AG09309 (cell line): ENCODE measurements at regions not wholly inside any gene's neighbourhood (a gene's known extent, or its start where the extent isn't known, plus 50 kb on each side); places are given as distances from the start of the nearest gene placed in this dataset.

Source experiments
- DNase-seq: peaks from one replicate; pipeline ENCODE4 v3.0.0-alpha.2; 2010; ENCODE audit warnings: low read depth
- H3K4me3 ChIP-seq: 2 replicates; pipeline ENCODE4 v1.5.1; 2011; ENCODE audit warnings: mild to moderate bottlenecking, low read depth, low read length, moderate library complexity; ENCODE audit not compliant: control insufficient read depth
- TF ChIP-seq, protein P1 (sequence below): IDR thresholded peaks from 2 replicates; pipeline ENCODE4 v1.5.1; 2011; ENCODE audit warnings: mild to moderate bottlenecking, low read depth, low read length, inconsistent platforms; ENCODE audit not compliant: insufficient read depth, control insufficient read depth; ENCODE audit errors: missing control alignments

DNA sequence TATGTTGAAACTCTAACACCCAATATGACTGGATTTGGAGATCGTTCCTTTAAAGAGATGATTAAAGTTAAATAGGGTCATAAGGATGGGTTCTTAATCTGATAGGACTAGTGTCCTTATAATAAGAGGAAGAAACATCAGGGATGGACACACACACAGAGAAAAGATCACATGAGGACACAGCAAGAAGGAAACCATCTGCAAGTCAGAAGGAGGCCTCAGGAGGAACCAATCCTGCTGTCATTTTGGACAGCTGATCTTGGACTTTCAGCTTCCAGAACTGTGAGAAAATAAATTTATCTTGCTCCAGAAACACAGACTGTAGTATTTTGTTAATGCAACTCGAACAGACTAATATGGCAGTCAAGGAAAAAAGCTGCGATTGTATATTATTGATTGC is 631.5 kb downstream of the PCDH7 start:
- H3K4me3 ChIP-seq = no peak overlapping the region
- TF ChIP-seq, protein P1, sequence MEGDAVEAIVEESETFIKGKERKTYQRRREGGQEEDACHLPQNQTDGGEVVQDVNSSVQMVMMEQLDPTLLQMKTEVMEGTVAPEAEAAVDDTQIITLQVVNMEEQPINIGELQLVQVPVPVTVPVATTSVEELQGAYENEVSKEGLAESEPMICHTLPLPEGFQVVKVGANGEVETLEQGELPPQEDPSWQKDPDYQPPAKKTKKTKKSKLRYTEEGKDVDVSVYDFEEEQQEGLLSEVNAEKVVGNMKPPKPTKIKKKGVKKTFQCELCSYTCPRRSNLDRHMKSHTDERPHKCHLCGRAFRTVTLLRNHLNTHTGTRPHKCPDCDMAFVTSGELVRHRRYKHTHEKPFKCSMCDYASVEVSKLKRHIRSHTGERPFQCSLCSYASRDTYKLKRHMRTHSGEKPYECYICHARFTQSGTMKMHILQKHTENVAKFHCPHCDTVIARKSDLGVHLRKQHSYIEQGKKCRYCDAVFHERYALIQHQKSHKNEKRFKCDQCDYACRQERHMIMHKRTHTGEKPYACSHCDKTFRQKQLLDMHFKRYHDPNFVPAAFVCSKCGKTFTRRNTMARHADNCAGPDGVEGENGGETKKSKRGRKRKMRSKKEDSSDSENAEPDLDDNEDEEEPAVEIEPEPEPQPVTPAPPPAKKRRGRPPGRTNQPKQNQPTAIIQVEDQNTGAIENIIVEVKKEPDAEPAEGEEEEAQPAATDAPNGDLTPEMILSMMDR = no peak
- no peak for DNase-seq

DNA sequence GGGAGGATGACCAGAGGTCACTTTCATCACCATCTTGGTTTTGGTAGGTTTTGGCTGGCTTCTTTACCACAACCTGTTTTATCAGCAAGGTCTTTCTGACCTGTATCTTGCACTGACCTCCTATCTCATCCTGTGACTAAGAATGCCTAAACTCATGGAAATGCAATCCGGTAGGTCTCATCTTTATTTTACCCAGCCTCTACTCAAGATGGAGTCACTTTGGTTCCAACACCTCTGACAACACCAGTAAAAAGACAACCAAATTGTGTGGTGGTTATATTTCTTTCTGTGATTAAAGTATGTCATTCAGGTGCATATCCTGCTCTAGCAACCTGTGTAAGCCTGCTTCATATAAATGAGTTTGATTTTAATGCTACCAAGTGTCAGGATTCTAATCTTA is 636.7 kb downstream of the PCDH7 start:
- DNase-seq = no peak
- TF ChIP-seq, protein P1 = no peak
- no peak overlapping the region for H3K4me3 ChIP-seq

DNA sequence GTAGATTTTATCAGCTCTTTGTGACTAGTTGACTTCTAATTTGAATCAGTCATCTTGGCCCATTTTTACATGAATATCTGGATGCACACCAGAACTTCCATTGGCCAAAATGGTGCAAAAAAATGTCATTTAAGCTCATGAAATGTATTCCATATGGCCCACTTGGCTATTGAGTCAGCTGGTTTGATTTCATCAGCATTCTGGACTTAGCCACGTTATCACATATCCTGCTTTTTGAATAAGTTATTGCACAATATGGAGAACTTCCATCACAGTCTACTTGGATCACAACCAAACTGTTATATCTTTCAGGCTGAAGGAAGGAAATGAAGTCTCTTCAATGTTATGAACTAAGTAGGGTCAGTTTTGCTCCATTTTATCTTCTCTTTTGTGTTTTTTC is 640.6 kb downstream of the PCDH7 start:
- H3K4me3 ChIP-seq = no peak overlapping the region

DNA sequence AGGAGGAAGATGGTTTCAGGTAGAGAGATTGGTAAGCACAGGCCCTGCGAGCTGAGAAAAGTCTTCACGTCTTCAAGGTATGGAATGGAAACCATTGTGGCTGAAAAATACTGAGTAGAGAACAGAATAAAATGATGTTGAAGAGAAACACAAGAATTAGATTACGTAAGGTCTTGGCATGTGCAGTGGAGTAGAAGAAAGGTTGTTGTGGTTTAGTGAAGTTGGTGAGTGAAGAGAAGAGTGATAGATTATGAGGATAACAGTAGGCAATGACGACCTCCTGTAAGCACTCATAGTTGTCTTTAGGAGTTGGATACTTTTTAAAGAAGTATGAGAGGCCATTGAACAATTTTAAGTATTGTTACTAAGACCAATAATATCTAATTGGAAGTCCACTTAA is 642.6 kb downstream of the PCDH7 start:
- H3K4me3 ChIP-seq = no peak overlapping the region
- TF ChIP-seq, protein P1 = no peak
- DNase-seq = no peak

More for the DNA sequence above, 640.6 kb downstream of the PCDH7 start:
- TF ChIP-seq, protein P1 = no peak
- DNase-seq = peak; percentile 95

DNA sequence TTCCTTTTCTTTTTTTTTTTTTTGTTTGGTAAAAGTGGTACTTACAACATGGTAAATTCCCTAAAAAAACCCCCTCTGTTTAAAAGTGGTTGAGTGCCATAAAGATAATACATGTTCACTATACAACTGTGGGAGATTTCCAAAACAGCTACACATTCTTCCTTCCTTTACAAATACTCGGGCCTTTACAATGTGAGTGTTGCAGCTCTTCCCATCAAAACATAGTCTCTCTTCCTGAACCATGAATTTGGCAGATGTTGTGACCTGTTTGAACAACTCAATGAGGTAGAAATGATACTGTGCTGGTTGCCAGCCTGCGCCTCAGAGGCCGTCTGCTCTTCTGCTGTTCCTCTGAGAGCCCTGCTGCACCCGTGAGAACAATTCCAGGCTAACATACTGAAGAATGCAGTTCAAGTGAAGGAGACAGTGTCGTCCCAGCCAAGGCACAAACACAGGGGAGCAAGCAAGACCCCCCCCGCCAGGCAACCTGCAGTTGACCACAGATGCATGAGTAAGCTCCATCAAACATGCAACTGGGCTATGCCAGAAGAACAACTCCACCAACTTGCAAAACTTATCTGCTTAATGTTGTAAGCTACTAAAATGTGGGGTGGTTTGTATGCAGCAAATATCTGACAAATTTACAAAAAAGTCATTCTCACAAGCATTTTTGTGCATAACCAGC is 645.0 kb downstream of the PCDH7 start:
- TF ChIP-seq, protein P1 = no peak
- no peak overlapping the region for H3K4me3 ChIP-seq
- DNase-seq = peak; percentile 14

DNA sequence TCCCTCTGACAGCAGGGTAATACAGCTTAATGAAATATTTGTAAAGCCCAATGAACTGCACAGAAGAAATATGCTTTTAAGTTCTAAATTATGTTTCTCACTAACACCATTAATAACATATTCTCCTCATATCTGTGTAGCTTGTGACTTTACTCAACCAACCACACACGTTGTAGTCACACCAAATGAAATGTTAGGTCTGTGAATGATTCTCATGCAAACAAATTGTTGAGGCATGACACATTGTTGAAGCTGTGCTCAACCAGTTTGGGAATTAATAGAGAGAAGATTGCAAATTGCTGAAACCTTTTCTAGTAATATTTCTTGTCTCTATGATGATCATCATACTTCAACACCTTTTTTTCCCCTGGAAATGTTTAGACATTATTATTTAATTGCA is 645.9 kb downstream of the PCDH7 start:
- peak; percentile 39 for DNase-seq
- H3K4me3 ChIP-seq = no peak overlapping the region
- TF ChIP-seq, protein P1 = no peak
